Right lung (tissue), 2 donors: ENCODE measurements at regions not wholly inside any gene's neighbourhood (a gene's known extent, or its start where the extent isn't known, plus 50 kb on each side); places are given as distances from the start of the nearest gene placed in this dataset.

Experiments
- DNase-seq, 2 donors: peaks; one replicate each; pipeline ENCODE4 v3.0.0-alpha.2; 2013

DNA sequence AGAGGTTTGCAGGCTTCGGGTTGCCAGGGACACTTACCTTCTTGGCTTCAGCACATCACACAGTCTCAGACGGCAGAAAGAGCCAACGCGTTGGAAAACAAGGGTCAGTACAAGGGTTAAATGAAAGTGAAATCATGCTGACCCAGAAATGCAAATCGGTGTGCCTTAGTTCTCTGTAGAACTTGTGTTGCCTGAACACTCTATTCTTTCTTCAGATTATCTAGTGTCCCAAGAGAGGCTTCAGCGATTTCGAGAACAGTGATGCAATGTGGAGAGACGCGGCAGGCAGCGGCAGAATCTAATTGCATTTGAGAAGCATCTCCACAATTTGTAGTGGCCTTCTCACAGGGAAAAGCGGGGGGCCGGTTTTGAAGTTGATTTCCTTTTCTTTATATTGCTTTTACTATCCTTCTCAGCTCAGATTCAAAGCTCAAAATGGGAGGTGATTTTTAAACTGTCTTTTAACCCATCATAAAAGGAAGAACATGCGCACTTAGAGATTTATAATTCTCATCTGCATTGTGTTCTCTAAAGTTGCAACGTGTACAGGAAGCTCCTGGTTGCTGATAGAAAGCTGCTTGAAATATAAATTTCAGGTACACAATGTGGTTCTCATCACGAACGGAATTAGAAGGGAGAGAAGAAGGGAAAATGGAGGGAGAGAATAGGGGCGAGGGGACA, 67.8 kb upstream of the EGLN3 start:
- DNase-seq: no peak

GRCh38 chr14:34018125-34018524, 67.3 kb upstream of the EGLN3 start:
- DNase-seq: no peak

DNA sequence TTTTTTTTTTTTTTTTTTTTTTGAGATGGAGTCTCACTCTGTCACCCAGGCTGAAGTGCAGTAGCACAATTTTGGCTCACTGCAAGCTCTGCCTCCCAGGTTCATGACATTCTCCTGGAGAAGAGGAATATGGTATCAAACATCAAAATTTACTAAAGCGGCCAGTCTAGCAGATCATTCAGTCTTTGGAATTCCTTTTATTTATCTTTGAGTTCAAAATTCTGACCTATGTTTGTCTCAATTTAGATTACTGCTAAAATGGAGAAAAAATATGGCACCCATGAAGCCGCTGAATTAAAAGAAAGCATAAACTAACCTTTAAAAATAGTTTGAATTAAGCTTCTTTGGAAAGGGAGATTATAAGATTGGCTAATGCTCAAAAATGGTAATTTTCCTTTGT, 64.5 kb upstream of the EGLN3 start:
- no peak for DNase-seq

- DNase-seq: no peak
These were observed 64.1 kb upstream of the EGLN3 start for GRCh38 chr14:34014936-34015335.

GRCh38 chr14:34013721-34014060, 62.8 kb upstream of the EGLN3 start:
- no peak for DNase-seq

DNA sequence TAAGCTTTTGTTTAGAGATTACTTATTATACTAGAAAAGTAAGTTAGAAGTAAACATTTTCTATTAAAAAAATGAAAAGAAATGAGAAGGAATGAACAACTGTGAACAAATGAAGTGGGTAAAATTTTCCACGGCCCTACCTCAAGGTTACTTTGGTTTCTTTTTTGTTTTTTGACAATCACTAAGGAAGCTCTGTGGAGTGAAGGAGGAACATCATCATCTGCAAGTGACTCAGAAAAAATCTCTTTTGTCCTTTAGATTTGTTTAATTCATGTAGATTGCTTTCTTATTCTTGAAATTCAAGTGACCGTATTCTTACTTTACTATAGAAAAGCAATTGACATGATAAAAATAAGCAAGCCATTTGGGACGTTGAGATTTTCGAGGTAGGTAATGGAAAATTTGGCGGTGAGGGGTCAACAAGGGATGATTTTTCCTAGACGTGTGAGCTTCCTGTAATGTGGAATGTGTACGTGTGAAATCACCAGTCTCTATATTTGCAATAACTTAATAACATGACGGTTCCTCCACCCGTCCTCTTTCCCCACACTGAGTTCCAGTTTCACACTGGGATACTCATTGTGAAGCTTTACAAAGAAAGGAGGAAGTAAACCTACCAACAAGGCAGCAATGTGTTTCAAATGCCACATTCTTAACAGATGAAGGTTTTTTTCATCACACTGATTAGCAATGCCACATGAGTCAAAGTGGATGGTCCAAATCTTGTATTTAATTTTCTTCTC, 62.3 kb upstream of the EGLN3 start:
- DNase-seq: no peak

DNA sequence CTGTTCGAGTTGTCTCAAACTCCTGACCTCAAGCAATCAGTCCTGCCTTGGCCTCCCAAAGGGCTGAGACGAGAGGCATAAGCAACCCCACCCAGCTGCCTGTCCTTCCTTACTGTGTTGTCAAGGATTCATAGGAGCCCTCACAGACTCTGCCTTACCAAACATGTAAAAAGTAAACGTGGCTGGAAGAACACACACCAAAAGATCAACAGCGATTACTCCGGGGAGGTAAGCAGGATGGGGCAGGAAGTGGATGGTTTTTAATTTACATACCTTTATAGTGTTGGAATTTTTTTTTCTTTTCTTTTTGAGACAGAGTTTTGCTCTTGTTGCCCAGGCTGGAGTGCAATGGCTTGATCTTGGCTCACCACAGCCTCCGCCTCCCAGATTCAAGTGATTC, 61.5 kb upstream of the EGLN3 start:
- DNase-seq: no peak

- DNase-seq: no peak
These were observed 59.1 kb upstream of the EGLN3 start for GRCh38 chr14:34009956-34010355.

- DNase-seq: no peak
These were observed 57.0 kb upstream of the EGLN3 start for GRCh38 chr14:34007902-34008301.

- DNase-seq: no peak
These were observed 55.0 kb upstream of the EGLN3 start for GRCh38 chr14:34005901-34006300.

DNA sequence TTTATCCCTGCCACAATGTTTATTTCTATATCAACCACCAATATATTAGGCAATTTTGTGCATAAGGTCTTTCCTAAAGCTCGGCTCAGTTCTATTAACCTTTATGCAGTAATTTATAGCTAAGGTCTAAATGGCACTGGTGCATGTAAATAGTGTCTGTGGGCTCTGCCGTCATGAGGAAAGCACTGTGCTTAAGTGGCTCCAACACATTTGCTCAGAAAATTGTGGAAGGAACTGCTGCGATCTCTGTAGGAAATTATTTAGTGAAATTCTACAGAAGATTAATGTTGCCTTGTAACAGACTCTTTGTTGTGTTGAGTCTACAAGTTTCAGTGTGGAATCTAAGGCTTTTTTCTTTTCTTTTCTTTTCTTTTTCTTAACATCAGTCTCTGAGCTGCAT, 54.0 kb upstream of the EGLN3 start:
- DNase-seq: no peak

- DNase-seq: no peak
These were observed 52.8 kb upstream of the EGLN3 start for GRCh38 chr14:34003691-34004090.

- no peak for DNase-seq
These were observed 52.3 kb upstream of the EGLN3 start for GRCh38 chr14:34003082-34003668.
